HEK293 (cell line): ENCODE measurements at regions not wholly inside any gene's neighbourhood (a gene's known extent, or its start where the extent isn't known, plus 50 kb on each side); places are given as distances from the start of the nearest gene placed in this dataset.

Experiments used
- RBAK ChIP-seq: fragments of 450-650 bp; formaldehyde crosslinking; IDR thresholded peaks from 2 replicates; pipeline ENCODE4 v1.5.1; 2016; ENCODE audit warnings: missing biosample characterization, missing genetic modification characterization
- TF ChIP-seq, protein P1 (sequence below): fragments of 450-650 bp; formaldehyde crosslinking; IDR thresholded peaks from 2 replicates; pipeline ENCODE4 v1.5.1; 2017; ENCODE audit warnings: missing biosample characterization, missing genetic modification characterization

DNA sequence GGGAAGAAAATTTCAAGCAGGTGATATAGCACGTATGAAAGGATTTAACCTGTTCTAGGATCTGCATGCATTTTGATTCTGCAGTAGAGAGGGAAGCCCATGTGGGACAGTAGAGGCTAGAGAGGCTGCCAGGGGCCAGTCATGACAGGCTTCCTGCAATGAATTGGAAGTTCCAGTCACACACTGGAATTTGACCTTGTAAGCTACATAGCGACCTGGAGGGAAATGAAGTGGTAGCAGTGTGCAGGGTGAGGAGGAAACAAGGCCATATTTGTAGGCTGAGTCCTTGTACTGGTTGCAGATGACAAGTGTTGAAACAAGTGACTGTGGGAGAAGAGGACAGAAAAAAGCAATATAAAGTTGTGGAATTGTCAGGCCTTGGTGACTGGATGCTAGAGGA, 58.6 kb upstream of the OLIG3 start:
- TF ChIP-seq RBAK (tag by site-specific recombination) = no peak
- TF ChIP-seq, protein P1, sequence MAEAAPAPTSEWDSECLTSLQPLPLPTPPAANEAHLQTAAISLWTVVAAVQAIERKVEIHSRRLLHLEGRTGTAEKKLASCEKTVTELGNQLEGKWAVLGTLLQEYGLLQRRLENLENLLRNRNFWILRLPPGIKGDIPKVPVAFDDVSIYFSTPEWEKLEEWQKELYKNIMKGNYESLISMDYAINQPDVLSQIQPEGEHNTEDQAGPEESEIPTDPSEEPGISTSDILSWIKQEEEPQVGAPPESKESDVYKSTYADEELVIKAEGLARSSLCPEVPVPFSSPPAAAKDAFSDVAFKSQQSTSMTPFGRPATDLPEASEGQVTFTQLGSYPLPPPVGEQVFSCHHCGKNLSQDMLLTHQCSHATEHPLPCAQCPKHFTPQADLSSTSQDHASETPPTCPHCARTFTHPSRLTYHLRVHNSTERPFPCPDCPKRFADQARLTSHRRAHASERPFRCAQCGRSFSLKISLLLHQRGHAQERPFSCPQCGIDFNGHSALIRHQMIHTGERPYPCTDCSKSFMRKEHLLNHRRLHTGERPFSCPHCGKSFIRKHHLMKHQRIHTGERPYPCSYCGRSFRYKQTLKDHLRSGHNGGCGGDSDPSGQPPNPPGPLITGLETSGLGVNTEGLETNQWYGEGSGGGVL (tag by site-specific recombination) = no peak
